Ishikawa (cell line): ENCODE measurements at regions not wholly inside any gene's neighbourhood (a gene's known extent, or its start where the extent isn't known, plus 50 kb on each side); places are given as distances from the start of the nearest gene placed in this dataset.

Experiments used
- CEBPB ChIP-seq: IDR thresholded peaks from 2 replicates; pipeline ENCODE4 v1.6.1; 2012
- CREB1 ChIP-seq: IDR thresholded peaks from 2 replicates; pipeline ENCODE4 v1.6.1; 2012; ENCODE audit warnings: low read depth
- EGR1 ChIP-seq: IDR thresholded peaks from 2 replicates; pipeline ENCODE4 v1.6.1; 2012
- EP300 ChIP-seq: IDR thresholded peaks from 2 replicates; pipeline ENCODE4 v1.6.1; 2012; ENCODE audit warnings: borderline replicate concordance
- FOXM1 ChIP-seq: IDR thresholded peaks from 2 replicates; pipeline ENCODE4 v1.6.1; 2012; ENCODE audit warnings: low read depth, borderline replicate concordance
- MAX ChIP-seq: IDR thresholded peaks from 2 replicates; pipeline ENCODE4 v1.6.1; 2012
- NFIC ChIP-seq: IDR thresholded peaks from 2 replicates; pipeline ENCODE4 v1.6.1; 2012
- RAD21 ChIP-seq: IDR thresholded peaks from 2 replicates; pipeline ENCODE4 v1.6.1; 2012; ENCODE audit warnings: low read depth
- REST ChIP-seq: IDR thresholded peaks from 2 replicates; pipeline ENCODE4 v1.6.1; 2012; ENCODE audit warnings: low read depth, mild to moderate bottlenecking
- TAF1 ChIP-seq: IDR thresholded peaks from 2 replicates; pipeline ENCODE4 v1.6.1; 2012; ENCODE audit warnings: low read depth, mild to moderate bottlenecking
- TEAD4 ChIP-seq: IDR thresholded peaks from 2 replicates; pipeline ENCODE4 v1.6.1; 2012
- YY1 ChIP-seq: IDR thresholded peaks from 2 replicates; pipeline ENCODE4 v1.6.1; 2012; ENCODE audit warnings: low read depth
- ZBTB7A ChIP-seq: IDR thresholded peaks from 2 replicates; pipeline ENCODE4 v1.6.1; 2012; ENCODE audit warnings: low read depth
- TF ChIP-seq, protein P1 (sequence below): IDR thresholded peaks from 2 replicates; pipeline ENCODE4 v1.6.1; 2012

DNA sequence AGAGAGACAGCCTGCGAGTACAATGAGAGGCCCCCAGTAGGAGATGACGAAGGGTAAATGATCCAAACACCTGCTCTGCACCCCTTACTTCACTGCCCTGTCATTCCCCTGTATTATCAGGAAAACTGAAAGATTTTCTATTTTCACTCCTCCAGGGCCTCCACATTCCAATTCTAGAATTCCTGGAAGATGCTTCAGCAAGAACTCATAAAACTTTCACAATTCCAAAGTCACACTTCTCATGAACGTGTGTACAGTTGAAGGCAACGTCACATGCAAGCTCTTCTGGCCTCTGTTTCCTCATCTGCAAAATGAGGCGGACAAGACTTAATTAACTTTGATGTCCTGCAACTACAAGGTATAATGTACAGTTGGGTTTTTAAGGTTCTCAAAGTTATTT lies 62.8 kb upstream of the SPATA12 start:
- TF ChIP-seq FOXM1 (no peak), RAD21 (no peak), YY1 (no peak), EGR1 (no peak), CREB1 (no peak), MAX (no peak), ZBTB7A (no peak), EP300 (no peak), CEBPB (no peak), TAF1 (no peak), TEAD4 (no peak), NFIC (no peak), REST (no peak)
- TF ChIP-seq, protein P1, sequence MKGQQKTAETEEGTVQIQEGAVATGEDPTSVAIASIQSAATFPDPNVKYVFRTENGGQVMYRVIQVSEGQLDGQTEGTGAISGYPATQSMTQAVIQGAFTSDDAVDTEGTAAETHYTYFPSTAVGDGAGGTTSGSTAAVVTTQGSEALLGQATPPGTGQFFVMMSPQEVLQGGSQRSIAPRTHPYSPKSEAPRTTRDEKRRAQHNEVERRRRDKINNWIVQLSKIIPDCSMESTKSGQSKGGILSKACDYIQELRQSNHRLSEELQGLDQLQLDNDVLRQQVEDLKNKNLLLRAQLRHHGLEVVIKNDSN, result no peak
